Adrenal gland (tissue), 9 donors: ENCODE measurements at regions not wholly inside any gene's neighbourhood (a gene's known extent, or its start where the extent isn't known, plus 50 kb on each side); places are given as distances from the start of the nearest gene placed in this dataset.

Experiments
- DNase-seq, 7 donors: peaks; one replicate each; pipeline ENCODE4 v3.0.0-alpha.2; 2019 to 2020
- H3K27ac ChIP-seq, 5 donors: fragments of 200-600 bp; sonication (generic) in 4 of 5; 1 replicate in 3 of 5; 2 replicates in 2 of 5; pipeline versions ENCODE4 v1.5.1 to v1.8.0; 2016 to 2020; ENCODE audit warnings: mild to moderate bottlenecking in 1 of 5
- H3K27me3 ChIP-seq: fragments of 200-600 bp; 2 replicates; pipeline ENCODE4 v1.8.0; 2021
- H3K36me3 ChIP-seq, 2 donors: fragments of 200-600 bp; replicated peaks in 1 of 2; 1 replicate in 1 of 2; 2 replicates in 1 of 2; pipeline versions ENCODE4 v1.5.1 to v1.8.0; 2018 to 2022
- H3K4me1 ChIP-seq, 2 donors: fragments of 200-600 bp; replicated peaks in 1 of 2; 1 replicate in 1 of 2; 2 replicates in 1 of 2; pipeline versions ENCODE4 v1.5.1 to v1.8.0; 2018 to 2021
- H3K4me3 ChIP-seq, 4 donors: fragments of 200-600 bp; sonication (generic) in 3 of 4; one replicate each; pipeline ENCODE4 v1.5.1; 2016 to 2018
- H3K9me3 ChIP-seq, 3 donors: fragments of 200-600 bp; sonication (generic) in 1 of 3; replicated peaks in 1 of 3; 1 replicate in 2 of 3; 2 replicates in 1 of 3; pipeline versions ENCODE4 v1.5.1 to v1.8.0; 2016 to 2021
- POLR2A ChIP-seq, 2 donors: fragments of 450-650 bp; IDR thresholded peaks; one replicate each; pipeline ENCODE4 v1.6.1; 2017; ENCODE audit warnings: antibody characterized with exemption in 2 of 2, mild to moderate bottlenecking in 2 of 2, moderate library complexity in 1 of 2
- WGBS, 4 donors: extraction: QIAGEN DNeasy Blood & Tissue Kit in 2 of 4; methylation state at CpG; one replicate each; pipeline versions ENCODE4 v1.1.5 to v1.1.7; 2013 to 2017; 5-methylcytosine and 5-hydroxymethylcytosine counted together
- intact Hi-C, 2 donors: fragments of 100-400 bp; cut with DNase I; formaldehyde crosslinking; loops; one replicate each; pipeline versions ENCODE4 v1.14.1 to v1.15.0; 2022 to 2023
- TF ChIP-seq, protein P1 (sequence below), 6 experiments: fragments of 450-650 bp in 4 of 6; fragments of 200-600 bp in 2 of 6; sonication (generic) in 1 of 6; IDR thresholded peaks; 1 replicate in 5 of 6; 2 replicates in 1 of 6; pipeline versions ENCODE4 v1.5.1 to v1.8.0; 2016 to 2021; ENCODE audit warnings: antibody characterized with exemption in 6 of 6, mild to moderate bottlenecking in 2 of 6, moderate library complexity in 1 of 6
- donor health status: healthy with polysubstance abuse.
- donor health status: Bipolar disorder and iron deficiency.
- donor health status: DM: yes; HTN: yes; CAD: no.
- donor health status: DM: no; HTN: no; CAD: no.
- donor health status: DM: no; HTN: no; CAD: no.

- Histone ChIP-seq H3K27me3 (no peaks in the 10 kb centered on the region), H3K4me3 (no peak overlapping the region), H3K4me1 (peaks cover 7 to 27% of the 10 kb centered on the region in 2 donors), H3K9me3 (no peaks in the 10 kb centered on the region), H3K27ac (peak overlapping the region in 1 of 5 donors; percentile 49), H3K36me3 (no peaks in the 10 kb centered on the region)
- intact Hi-C loops, result no loop called here
- peak in 4 of 7 donors; percentile 34 to 57 (median 42) for DNase-seq
- WGBS, 4 donors, result 65 to 73% (median 67%) methylated on average over 11 of the region's 11 CpGs
- TF ChIP-seq, protein P1, sequence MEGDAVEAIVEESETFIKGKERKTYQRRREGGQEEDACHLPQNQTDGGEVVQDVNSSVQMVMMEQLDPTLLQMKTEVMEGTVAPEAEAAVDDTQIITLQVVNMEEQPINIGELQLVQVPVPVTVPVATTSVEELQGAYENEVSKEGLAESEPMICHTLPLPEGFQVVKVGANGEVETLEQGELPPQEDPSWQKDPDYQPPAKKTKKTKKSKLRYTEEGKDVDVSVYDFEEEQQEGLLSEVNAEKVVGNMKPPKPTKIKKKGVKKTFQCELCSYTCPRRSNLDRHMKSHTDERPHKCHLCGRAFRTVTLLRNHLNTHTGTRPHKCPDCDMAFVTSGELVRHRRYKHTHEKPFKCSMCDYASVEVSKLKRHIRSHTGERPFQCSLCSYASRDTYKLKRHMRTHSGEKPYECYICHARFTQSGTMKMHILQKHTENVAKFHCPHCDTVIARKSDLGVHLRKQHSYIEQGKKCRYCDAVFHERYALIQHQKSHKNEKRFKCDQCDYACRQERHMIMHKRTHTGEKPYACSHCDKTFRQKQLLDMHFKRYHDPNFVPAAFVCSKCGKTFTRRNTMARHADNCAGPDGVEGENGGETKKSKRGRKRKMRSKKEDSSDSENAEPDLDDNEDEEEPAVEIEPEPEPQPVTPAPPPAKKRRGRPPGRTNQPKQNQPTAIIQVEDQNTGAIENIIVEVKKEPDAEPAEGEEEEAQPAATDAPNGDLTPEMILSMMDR (IDR thresholded peaks at IDR 0.05), result no peak
- no peak for TF ChIP-seq POLR2A (IDR thresholded peaks at IDR 0.05)
Observed at GRCh38 chr7:47651355-47652317, 69.7 kb upstream of the TNS3 start.

DNA sequence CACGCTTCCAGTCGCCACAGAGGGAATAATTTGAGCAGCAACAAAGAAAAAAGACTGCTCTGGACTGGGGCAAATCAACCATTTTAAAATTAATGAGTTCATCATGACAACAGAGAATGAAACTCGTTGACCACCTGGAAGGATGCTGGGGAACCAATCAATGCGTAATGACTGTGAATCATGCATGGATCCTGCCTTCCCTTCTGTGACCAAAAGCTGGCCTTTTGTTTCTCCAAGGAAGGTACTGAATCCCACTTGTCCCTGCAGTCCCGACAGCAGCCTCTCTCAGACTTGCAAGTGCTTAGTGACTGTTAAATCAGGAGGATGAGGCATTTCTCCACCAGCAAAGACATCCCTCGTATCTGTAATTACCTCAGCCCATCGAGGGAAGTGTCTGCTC is 68.0 kb upstream of the TNS3 start:
- Histone ChIP-seq H3K4me1 (peaks cover 7 to 21% of the 10 kb centered on the region in 2 donors), H3K27me3 (no peaks in the 10 kb centered on the region), H3K4me3 (no peak overlapping the region), H3K36me3 (no peaks in the 10 kb centered on the region), H3K27ac (no peak overlapping the region), H3K9me3 (no peaks in the 10 kb centered on the region)
- no peak for DNase-seq
- TF ChIP-seq, protein P1 (IDR thresholded peaks at IDR 0.05), result no peak
- no peak for TF ChIP-seq POLR2A (IDR thresholded peaks at IDR 0.05)
- WGBS, 4 donors, result 90 to 95% (median 92%) methylated on average over 7 of the region's 7 CpGs
- intact Hi-C loops, result no loop called here

DNA sequence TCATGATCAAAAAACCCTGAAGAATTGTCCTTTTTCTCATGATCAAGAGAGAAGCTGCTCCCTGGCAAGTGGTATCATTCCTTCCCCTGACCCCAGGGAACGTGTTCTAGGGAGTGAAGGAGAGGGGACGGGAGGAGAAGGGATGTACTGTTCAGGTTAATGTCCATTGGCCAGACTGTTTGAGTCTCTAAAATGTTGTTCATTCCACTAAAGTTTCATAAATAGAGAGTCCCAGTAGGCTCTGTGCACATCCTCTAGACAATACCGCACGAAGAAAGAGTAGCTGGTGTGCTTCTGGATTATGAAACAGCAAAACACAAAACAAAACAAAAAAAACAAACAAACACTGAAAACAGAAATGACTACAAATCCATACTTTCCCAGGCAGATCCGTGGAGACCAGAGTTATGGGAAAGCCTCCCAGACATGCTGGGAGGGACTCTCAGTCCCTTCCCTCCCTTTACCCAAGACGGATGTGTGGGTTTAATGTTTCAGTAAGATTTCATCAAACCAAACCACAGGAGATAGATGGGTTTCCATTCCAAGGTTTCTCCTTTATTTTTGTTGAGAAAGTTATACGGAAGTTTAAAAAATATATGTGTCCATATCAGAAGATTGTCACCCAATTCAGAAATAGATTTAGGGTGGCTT is 66.5 kb upstream of the TNS3 start:
- intact Hi-C loops, result no loop called here
- DNase-seq, result no peak
- no peaks in the 10 kb centered on the region for H3K36me3 ChIP-seq
- no peaks in the 10 kb centered on the region for H3K27me3 ChIP-seq
- 73 to 84% (median 77%) methylated on average over 7 of the region's 7 CpGs for WGBS, 4 donors
- H3K9me3 ChIP-seq, result peaks cover 0 to 4% (median 0%) of the 10 kb centered on the region in 3 donors
- H3K27ac ChIP-seq, result no peak overlapping the region
- H3K4me3 ChIP-seq, result no peak overlapping the region
- TF ChIP-seq, protein P1 (IDR thresholded peaks at IDR 0.05), result no peak
- no peak for TF ChIP-seq POLR2A (IDR thresholded peaks at IDR 0.05)
- H3K4me1 ChIP-seq, result peaks cover 0 to 9% of the 10 kb centered on the region in 2 donors

DNA sequence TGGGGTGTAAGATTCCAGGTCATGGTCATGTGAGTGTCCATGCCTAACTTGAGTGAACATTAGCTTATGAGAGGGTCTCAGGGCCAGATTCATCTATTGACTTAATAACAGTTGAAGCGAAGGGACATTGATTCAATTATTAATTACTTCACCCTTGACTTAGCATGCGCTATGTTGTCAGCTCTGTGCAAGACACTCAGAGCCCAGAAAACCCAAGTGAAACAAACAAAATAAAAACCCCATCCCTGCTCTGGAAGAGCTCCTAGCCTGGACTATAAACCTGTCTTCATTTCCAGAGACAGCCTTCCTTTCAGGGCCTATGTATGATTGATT is 66.0 kb upstream of the TNS3 start:
- intact Hi-C loops, result no loop called here
- H3K27me3 ChIP-seq, result no peaks in the 10 kb centered on the region
- H3K4me3 ChIP-seq, result no peak overlapping the region
- peaks cover 0 to 8% of the 10 kb centered on the region in 2 donors for H3K4me1 ChIP-seq
- no peak overlapping the region for H3K27ac ChIP-seq
- TF ChIP-seq, protein P1 (IDR thresholded peaks at IDR 0.05), result no peak
- no peak for TF ChIP-seq POLR2A (IDR thresholded peaks at IDR 0.05)
- no peak for DNase-seq
- peaks cover 0 to 5% (median 0%) of the 10 kb centered on the region in 3 donors for H3K9me3 ChIP-seq
- 94 to 100% (median 99%) methylated on average over 2 of the region's 2 CpGs for WGBS, 4 donors
- no peaks in the 10 kb centered on the region for H3K36me3 ChIP-seq
